ENCODE measurements at regions not wholly inside any gene's neighbourhood (a gene's known extent, or its start where the extent isn't known, plus 50 kb on each side); places are given as distances from the start of the nearest gene placed in this dataset.

DNA sequence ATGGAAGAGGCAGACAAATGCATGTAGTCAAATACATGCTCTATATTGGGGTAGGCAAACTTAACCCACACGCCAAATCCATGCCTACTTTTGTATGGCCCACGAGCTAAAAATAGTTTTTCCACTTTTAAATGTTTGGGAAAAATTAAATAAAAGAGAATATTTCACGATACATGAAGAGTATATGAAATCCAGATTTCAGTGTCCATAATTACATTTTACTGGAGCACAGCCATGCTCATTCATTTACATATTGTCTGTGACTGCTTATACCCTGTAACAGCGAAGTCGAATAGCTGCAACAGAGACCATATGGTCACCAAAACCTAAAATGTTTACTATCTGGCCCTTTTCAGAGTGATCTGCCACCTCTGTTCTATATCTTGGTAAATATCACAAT is 257.4 kb upstream of the NOCT start:
- ChIA-PET CTCF (interaction anchor here (0.7 kb wide), 1 partner anchor 144 kb away, joined by 3 read pairs; no protein-coding TSS in a partner anchor), POLR2A (no interaction called here)
- TF ChIP-seq CTBP1 (IDR thresholded peaks at IDR 0.05; ENCODE audit: borderline replicate concordance) = no peak
- TF ChIP-seq TARDBP (IDR thresholded peaks at IDR 0.05) = no peak
- TF ChIP-seq HDGF (IDR thresholded peaks at IDR 0.05; ENCODE audit: borderline replicate concordance) = no peak
- TF ChIP-seq ZNF384 (IDR thresholded peaks at IDR 0.05) = no peak
- no peak for TF ChIP-seq SUZ12 (IDR thresholded peaks at IDR 0.05)
- DNase-seq (ENCODE audit: extremely low spot score) = no peak

DNA sequence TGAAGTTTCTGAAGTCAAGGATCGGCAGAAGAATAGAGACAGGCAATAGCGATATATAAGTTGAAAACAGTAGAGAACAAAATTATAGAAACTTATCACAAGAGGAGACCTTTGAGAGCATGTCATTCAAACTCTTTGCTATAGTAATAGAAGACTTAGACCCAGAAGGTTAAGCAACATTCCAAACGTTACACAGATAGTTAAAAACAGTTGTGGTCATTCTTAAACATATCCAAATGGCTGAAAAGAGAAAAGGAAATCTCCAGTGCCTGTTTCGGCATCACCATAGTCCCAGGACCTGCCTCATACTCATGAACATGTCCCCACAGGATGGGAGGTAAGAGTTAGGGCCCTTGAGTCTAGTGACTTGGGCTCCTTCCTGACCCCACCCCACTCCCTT is 258.1 kb upstream of the NOCT start:
- no peak for DNase-seq (ENCODE audit: extremely low spot score)
- ChIA-PET POLR2A (no interaction called here), CTCF (no interaction called here)
- TF ChIP-seq CTBP1 (IDR thresholded peaks at IDR 0.05; ENCODE audit: borderline replicate concordance) (no peak), L3MBTL2 (conservative IDR thresholded peaks at IDR 0.05) (no peak), FOXA1 (IDR thresholded peaks at IDR 0.05) (no peak), SUZ12 (IDR thresholded peaks at IDR 0.05) (no peak), FOXM1 (IDR thresholded peaks at IDR 0.05; ENCODE audit: borderline replicate concordance) (no peak), ELF4 (IDR thresholded peaks at IDR 0.05) (no peak), ARNT (IDR thresholded peaks at IDR 0.05) (no peak), HDGF (IDR thresholded peaks at IDR 0.05; ENCODE audit: borderline replicate concordance) (no peak), LEF1 (IDR thresholded peaks at IDR 0.05; ENCODE audit: borderline replicate concordance) (no peak), TARDBP (IDR thresholded peaks at IDR 0.05) (no peak), SP1 (IDR thresholded peaks at IDR 0.05) (no peak), NFRKB (IDR thresholded peaks at IDR 0.05) (no peak), ZNF384 (IDR thresholded peaks at IDR 0.05) (no peak), FOXK2 (IDR thresholded peaks at IDR 0.05) (no peak), BHLHE40 (IDR thresholded peaks at IDR 0.05; ENCODE audit: borderline replicate concordance) (no peak)
- TF ChIP-seq, protein P1, sequence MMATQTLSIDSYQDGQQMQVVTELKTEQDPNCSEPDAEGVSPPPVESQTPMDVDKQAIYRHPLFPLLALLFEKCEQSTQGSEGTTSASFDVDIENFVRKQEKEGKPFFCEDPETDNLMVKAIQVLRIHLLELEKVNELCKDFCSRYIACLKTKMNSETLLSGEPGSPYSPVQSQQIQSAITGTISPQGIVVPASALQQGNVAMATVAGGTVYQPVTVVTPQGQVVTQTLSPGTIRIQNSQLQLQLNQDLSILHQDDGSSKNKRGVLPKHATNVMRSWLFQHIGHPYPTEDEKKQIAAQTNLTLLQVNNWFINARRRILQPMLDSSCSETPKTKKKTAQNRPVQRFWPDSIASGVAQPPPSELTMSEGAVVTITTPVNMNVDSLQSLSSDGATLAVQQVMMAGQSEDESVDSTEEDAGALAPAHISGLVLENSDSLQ (IDR thresholded peaks at IDR 0.05) = no peak

DNA sequence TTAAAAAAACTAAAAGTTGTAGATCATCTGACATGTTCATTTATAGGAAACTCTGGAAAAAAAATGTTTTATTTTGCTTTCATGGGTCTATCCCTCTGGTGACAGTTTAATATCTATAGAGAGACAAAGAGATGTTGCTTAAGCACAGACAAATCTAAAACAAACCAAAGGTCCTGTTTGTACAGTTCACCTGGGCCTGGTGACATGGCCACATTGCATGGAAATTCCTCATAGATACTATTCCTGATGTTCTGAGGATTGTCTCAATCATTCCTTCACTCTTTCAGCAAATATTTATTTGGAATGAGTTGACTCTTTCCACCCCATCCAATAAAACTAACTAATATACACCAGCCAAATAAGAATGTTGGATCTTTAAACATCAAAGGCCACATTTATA is 259.1 kb upstream of the NOCT start:
- CTCF ChIA-PET = no interaction called here

DNA sequence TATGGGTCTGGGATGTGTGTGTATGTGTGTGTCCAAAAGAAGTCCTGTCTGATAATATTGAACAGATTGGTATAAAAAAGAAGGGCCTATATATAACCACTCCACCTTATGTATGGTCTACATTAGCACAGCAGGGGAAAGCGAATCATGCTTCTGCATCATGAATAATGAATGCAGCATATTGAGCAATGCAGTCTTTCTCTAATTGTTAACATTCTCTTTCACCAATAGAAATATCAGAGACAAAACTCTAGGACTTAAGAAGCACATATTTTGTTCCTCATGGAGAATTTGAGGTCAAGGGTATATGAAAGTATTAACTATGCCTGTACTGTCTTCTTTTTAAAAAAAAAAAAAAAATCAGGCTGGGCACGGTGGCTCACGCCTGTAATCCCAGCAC is 264.3 kb upstream of the NOCT start:
- DNase-seq (ENCODE audit: extremely low spot score) = no peak
- ChIA-PET CTCF (no interaction called here), POLR2A (no interaction called here)
- TF ChIP-seq LEF1 (IDR thresholded peaks at IDR 0.05; ENCODE audit: borderline replicate concordance) (no peak), FOXA1 (IDR thresholded peaks at IDR 0.05) (no peak), SP1 (IDR thresholded peaks at IDR 0.05) (no peak), TARDBP (IDR thresholded peaks at IDR 0.05) (no peak), FOXK2 (IDR thresholded peaks at IDR 0.05) (no peak), CTBP1 (IDR thresholded peaks at IDR 0.05; ENCODE audit: borderline replicate concordance) (no peak), ELF4 (IDR thresholded peaks at IDR 0.05) (no peak), ZNF384 (IDR thresholded peaks at IDR 0.05) (no peak), SUZ12 (IDR thresholded peaks at IDR 0.05) (no peak), L3MBTL2 (conservative IDR thresholded peaks at IDR 0.05) (no peak), FOXM1 (IDR thresholded peaks at IDR 0.05; ENCODE audit: borderline replicate concordance) (no peak), BHLHE40 (IDR thresholded peaks at IDR 0.05; ENCODE audit: borderline replicate concordance) (no peak), NFRKB (IDR thresholded peaks at IDR 0.05) (no peak), ARNT (IDR thresholded peaks at IDR 0.05) (no peak), HDGF (IDR thresholded peaks at IDR 0.05; ENCODE audit: borderline replicate concordance) (no peak)
- TF ChIP-seq, protein P1 (IDR thresholded peaks at IDR 0.05) = no peak

More for the DNA sequence above, 259.1 kb upstream of the NOCT start:
- no peak for DNase-seq (ENCODE audit: extremely low spot score)
- TF ChIP-seq FOXM1 (IDR thresholded peaks at IDR 0.05; ENCODE audit: borderline replicate concordance) (no peak), FOXA1 (IDR thresholded peaks at IDR 0.05) (no peak), BHLHE40 (IDR thresholded peaks at IDR 0.05; ENCODE audit: borderline replicate concordance) (no peak), LEF1 (IDR thresholded peaks at IDR 0.05; ENCODE audit: borderline replicate concordance) (no peak), TARDBP (IDR thresholded peaks at IDR 0.05) (no peak), ARNT (IDR thresholded peaks at IDR 0.05) (no peak), SP1 (IDR thresholded peaks at IDR 0.05) (no peak), CTBP1 (IDR thresholded peaks at IDR 0.05; ENCODE audit: borderline replicate concordance) (no peak), FOXK2 (IDR thresholded peaks at IDR 0.05) (no peak), SUZ12 (IDR thresholded peaks at IDR 0.05) (no peak), ZNF384 (IDR thresholded peaks at IDR 0.05) (no peak)
- TF ChIP-seq, protein P1 (IDR thresholded peaks at IDR 0.05) = no peak
- POLR2A ChIA-PET = no interaction called here

GRCh38 chr4:138749303-138749702 is 266.3 kb upstream of the NOCT start:
- ChIA-PET POLR2A (no interaction called here), CTCF (no interaction called here)
- DNase-seq (ENCODE audit: extremely low spot score) = no peak
- no peak for TF ChIP-seq ZNF384 (IDR thresholded peaks at IDR 0.05)
- TF ChIP-seq L3MBTL2 (conservative IDR thresholded peaks at IDR 0.05) = no peak
- TF ChIP-seq, protein P1 (IDR thresholded peaks at IDR 0.05) = no peak
- no peak for TF ChIP-seq BHLHE40 (IDR thresholded peaks at IDR 0.05; ENCODE audit: borderline replicate concordance)
- TF ChIP-seq SP1 (IDR thresholded peaks at IDR 0.05) = no peak
- TF ChIP-seq CTBP1 (IDR thresholded peaks at IDR 0.05; ENCODE audit: borderline replicate concordance) = no peak
- no peak for TF ChIP-seq ELF4 (IDR thresholded peaks at IDR 0.05)
- TF ChIP-seq FOXM1 (IDR thresholded peaks at IDR 0.05; ENCODE audit: borderline replicate concordance) = no peak

Data from HEK293T (cell line).